Peyer's patch (tissue), 4 donors: ENCODE measurements at regions not wholly inside any gene's neighbourhood (a gene's known extent, or its start where the extent isn't known, plus 50 kb on each side); places are given as distances from the start of the nearest gene placed in this dataset.

Source experiments
- CTCF ChIP-seq, 6 experiments: fragments of 450-650 bp in 4 of 6; fragments of 200-600 bp in 2 of 6; sonication (generic) in 1 of 6; IDR thresholded peaks; one replicate each; pipeline ENCODE4 v1.5.1; 2017 to 2019; ENCODE audit warnings: antibody characterized with exemption in 6 of 6, mild to moderate bottlenecking in 3 of 6, moderate library complexity in 1 of 6
- POLR2A ChIP-seq, 2 donors: fragments of 450-650 bp; IDR thresholded peaks; one replicate each; pipeline ENCODE4 v1.5.1; 2017; ENCODE audit warnings: antibody characterized with exemption in 2 of 2, mild to moderate bottlenecking in 2 of 2, moderate library complexity in 2 of 2

GRCh38 chr9:72440992-72441847 is 76.2 kb upstream of the ZFAND5 start:
- TF ChIP-seq POLR2A (IDR thresholded peaks at IDR 0.05) (no peak), CTCF (IDR thresholded peaks at IDR 0.05) (no peak)
